ENCODE measurements at regions not wholly inside any gene's neighbourhood (a gene's known extent, or its start where the extent isn't known, plus 50 kb on each side); places are given as distances from the start of the nearest gene placed in this dataset.

DNA sequence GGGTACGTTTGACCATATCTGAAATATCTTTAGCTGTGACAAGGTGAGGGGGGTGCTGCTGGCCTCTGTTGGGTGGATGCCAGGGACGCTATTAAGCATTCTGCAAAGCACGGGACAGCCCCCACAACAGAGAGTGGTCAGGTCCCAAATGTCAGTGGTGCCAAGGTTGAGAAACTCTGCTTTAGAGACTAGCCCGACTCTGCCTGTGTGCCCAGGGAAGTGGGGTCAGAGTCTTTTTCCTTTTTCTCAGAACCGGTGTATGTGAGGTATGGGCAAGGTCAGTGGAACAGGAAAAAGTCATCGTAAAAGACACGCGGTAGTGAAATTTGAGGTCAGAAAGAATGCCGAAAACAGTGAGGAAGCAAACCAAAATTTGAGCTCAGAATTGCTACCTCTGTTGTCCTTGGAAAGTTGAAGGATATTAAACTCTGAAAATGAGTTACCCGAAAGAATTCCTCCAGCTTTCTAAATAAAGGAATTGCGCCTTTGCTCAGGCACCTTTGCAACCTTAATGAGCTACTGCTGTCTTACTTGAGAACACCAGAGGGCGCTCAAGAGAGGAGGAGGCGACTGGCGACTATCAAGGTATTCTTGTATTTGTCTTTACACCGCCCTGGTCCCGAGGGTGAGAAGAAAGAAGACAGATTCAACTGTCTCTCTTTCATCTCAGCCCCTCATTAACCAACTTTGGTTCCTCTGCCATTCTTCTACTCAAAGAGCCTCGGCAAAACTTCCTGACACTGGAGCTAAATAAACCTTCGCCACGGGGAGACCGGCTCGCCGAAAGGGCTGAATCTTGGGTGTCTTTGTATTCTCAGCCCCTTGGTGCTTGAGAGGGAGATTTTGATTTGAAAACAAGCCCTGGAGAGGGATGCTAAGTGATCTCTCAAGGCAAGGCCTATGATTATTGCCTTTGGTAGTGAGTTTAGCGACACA lies 85.4 kb upstream of the OLIG2 start:
- Histone ChIP-seq H3K27ac (ENCODE audit: low read length) (no peak overlapping the region), H3K27me3 (ENCODE audit: low read depth, low read length) (no peaks in the 10 kb centered on the region), H3K9me3 (ENCODE audit: control insufficient read depth in 1 of 2, low read length in 2 of 2) (no peaks in the 10 kb centered on the region), H3K4me3 (ENCODE audit: low read depth in 1 of 2, low read length in 2 of 2) (no peak overlapping the region), H3K36me3 (ENCODE audit: control insufficient read depth in 1 of 2, insufficient read depth in 2 of 2, low read length in 2 of 2) (no peaks in the 10 kb centered on the region), H3K4me1 (ENCODE audit: control insufficient read depth in 1 of 2, insufficient read depth in 2 of 2, low read length in 2 of 2) (no peaks in the 10 kb centered on the region)

DNA sequence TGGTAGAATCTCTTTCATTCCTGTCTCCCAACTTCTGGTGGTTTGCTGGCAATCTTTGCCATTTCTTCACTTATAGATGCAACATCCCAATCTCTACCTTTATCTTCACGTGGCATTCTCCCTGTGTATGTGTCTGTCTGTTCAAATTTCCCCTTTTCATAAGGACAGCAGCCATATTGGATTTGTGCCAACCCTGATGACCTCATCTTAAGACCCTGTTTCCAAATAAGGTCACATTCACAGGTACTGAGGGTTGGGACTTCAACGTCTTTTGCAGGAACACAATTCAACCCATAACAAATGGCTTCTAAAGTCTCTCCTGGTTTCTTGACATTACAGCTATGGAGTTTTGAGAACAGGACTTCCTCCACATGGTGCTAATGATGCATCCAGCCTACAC lies 84.5 kb upstream of the OLIG2 start:
- Histone ChIP-seq H3K4me1 (ENCODE audit: control insufficient read depth in 1 of 2, insufficient read depth in 2 of 2, low read length in 2 of 2) (no peaks in the 10 kb centered on the region), H3K4me3 (ENCODE audit: low read depth in 1 of 2, low read length in 2 of 2) (no peak overlapping the region), H3K27ac (ENCODE audit: low read length) (no peak overlapping the region), H3K36me3 (ENCODE audit: control insufficient read depth in 1 of 2, insufficient read depth in 2 of 2, low read length in 2 of 2) (no peaks in the 10 kb centered on the region), H3K27me3 (ENCODE audit: low read depth, low read length) (no peaks in the 10 kb centered on the region), H3K9me3 (ENCODE audit: control insufficient read depth in 1 of 2, low read length in 2 of 2) (no peaks in the 10 kb centered on the region)

- H3K27ac ChIP-seq (ENCODE audit: low read length), result no peak overlapping the region
- H3K9me3 ChIP-seq (ENCODE audit: control insufficient read depth in 1 of 2, low read length in 2 of 2), result no peaks in the 10 kb centered on the region
- H3K36me3 ChIP-seq (ENCODE audit: control insufficient read depth in 1 of 2, insufficient read depth in 2 of 2, low read length in 2 of 2), result no peaks in the 10 kb centered on the region
- no peaks in the 10 kb centered on the region for H3K27me3 ChIP-seq (ENCODE audit: low read depth, low read length)
- no peak overlapping the region for H3K4me3 ChIP-seq (ENCODE audit: low read depth in 1 of 2, low read length in 2 of 2)
- H3K4me1 ChIP-seq (ENCODE audit: control insufficient read depth in 1 of 2, insufficient read depth in 2 of 2, low read length in 2 of 2), result no peaks in the 10 kb centered on the region
Measured at GRCh38 chr21:32946654-32947053, 79.1 kb upstream of the OLIG2 start.

GRCh38 chr21:32947736-32948135 lies 78.0 kb upstream of the OLIG2 start:
- Histone ChIP-seq H3K27ac (ENCODE audit: low read length) (no peak overlapping the region), H3K27me3 (ENCODE audit: low read depth, low read length) (no peaks in the 10 kb centered on the region), H3K4me3 (ENCODE audit: low read depth in 1 of 2, low read length in 2 of 2) (no peak overlapping the region), H3K9me3 (ENCODE audit: control insufficient read depth in 1 of 2, low read length in 2 of 2) (no peaks in the 10 kb centered on the region), H3K4me1 (ENCODE audit: control insufficient read depth in 1 of 2, insufficient read depth in 2 of 2, low read length in 2 of 2) (no peaks in the 10 kb centered on the region), H3K36me3 (ENCODE audit: control insufficient read depth in 1 of 2, insufficient read depth in 2 of 2, low read length in 2 of 2) (no peaks in the 10 kb centered on the region)

DNA sequence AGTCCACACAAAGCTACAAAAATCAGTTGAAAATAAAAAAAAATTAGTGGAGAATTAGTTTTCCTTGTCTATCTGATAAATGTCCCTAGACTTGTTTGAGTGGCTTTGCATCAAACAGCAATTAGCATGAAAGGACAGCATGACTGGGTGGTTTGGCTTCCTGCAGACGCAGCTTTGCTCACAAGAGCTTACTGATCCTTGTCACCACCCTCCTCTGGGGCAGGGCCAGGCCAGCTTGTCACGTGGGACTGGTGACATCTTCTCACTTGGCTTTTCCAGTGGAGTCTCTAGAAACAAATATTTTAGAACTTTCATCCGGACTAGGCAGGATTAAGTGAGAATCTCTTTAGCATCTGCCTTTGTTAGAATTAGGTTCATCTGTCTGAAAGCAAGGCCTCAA lies 76.0 kb upstream of the OLIG2 start:
- Histone ChIP-seq H3K9me3 (ENCODE audit: control insufficient read depth in 1 of 2, low read length in 2 of 2) (no peaks in the 10 kb centered on the region), H3K27ac (ENCODE audit: low read length) (no peak overlapping the region), H3K36me3 (ENCODE audit: control insufficient read depth in 1 of 2, insufficient read depth in 2 of 2, low read length in 2 of 2) (no peaks in the 10 kb centered on the region), H3K4me1 (ENCODE audit: control insufficient read depth in 1 of 2, insufficient read depth in 2 of 2, low read length in 2 of 2) (no peaks in the 10 kb centered on the region), H3K27me3 (ENCODE audit: low read depth, low read length) (peaks cover 4% of the 10 kb centered on the region), H3K4me3 (ENCODE audit: low read depth in 1 of 2, low read length in 2 of 2) (no peak overlapping the region)

DNA sequence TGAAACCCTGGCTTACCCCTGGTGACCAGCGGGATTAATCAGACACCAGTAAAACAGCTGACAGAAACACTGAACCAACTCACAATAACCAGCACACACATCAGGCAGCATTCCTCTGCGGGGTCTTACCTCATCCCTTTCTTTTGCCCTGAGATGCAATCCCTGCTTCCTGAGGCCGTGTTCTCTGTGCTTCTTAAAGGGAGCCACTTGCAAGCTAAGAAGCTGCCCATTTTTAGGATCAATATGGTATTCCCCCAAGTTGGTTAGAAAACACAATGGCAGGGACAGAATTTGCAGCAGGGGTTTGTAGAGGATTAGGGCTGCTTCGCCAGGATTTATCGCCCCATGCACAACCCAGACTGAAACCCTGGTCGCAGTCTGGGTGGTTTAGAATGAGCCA lies 74.7 kb upstream of the OLIG2 start:
- no peak overlapping the region for H3K4me3 ChIP-seq (ENCODE audit: low read depth in 1 of 2, low read length in 2 of 2)
- H3K27me3 ChIP-seq (ENCODE audit: low read depth, low read length), result peaks cover 4% of the 10 kb centered on the region
- no peaks in the 10 kb centered on the region for H3K4me1 ChIP-seq (ENCODE audit: control insufficient read depth in 1 of 2, insufficient read depth in 2 of 2, low read length in 2 of 2)
- no peaks in the 10 kb centered on the region for H3K36me3 ChIP-seq (ENCODE audit: control insufficient read depth in 1 of 2, insufficient read depth in 2 of 2, low read length in 2 of 2)
- H3K27ac ChIP-seq (ENCODE audit: low read length), result no peak overlapping the region
- no peaks in the 10 kb centered on the region for H3K9me3 ChIP-seq (ENCODE audit: control insufficient read depth in 1 of 2, low read length in 2 of 2)

DNA sequence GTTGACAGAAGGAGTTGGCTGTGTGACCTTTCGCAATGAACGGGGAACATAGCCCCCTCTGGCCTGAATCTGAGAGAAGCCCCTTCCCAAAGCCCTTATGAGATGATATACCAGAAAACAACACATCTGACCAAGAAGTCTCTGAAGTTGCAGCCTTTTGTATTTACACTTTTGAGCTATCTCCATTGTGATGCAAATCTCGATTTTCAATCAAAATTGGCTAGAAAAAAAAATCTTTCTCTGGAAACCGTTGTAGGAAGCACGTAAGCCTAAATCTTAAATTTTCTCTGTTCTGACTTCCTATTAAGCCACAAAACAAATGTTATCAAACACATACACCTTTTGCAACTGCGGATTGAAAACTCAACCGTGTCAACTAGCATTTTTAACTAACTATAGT lies 71.4 kb upstream of the OLIG2 start:
- Histone ChIP-seq H3K9me3 (ENCODE audit: control insufficient read depth in 1 of 2, low read length in 2 of 2) (no peaks in the 10 kb centered on the region), H3K27me3 (ENCODE audit: low read depth, low read length) (peaks cover 17% of the 10 kb centered on the region), H3K4me1 (ENCODE audit: control insufficient read depth in 1 of 2, insufficient read depth in 2 of 2, low read length in 2 of 2) (no peaks in the 10 kb centered on the region), H3K36me3 (ENCODE audit: control insufficient read depth in 1 of 2, insufficient read depth in 2 of 2, low read length in 2 of 2) (no peaks in the 10 kb centered on the region), H3K4me3 (ENCODE audit: low read depth in 1 of 2, low read length in 2 of 2) (no peak overlapping the region), H3K27ac (ENCODE audit: low read length) (no peak overlapping the region)

DNA sequence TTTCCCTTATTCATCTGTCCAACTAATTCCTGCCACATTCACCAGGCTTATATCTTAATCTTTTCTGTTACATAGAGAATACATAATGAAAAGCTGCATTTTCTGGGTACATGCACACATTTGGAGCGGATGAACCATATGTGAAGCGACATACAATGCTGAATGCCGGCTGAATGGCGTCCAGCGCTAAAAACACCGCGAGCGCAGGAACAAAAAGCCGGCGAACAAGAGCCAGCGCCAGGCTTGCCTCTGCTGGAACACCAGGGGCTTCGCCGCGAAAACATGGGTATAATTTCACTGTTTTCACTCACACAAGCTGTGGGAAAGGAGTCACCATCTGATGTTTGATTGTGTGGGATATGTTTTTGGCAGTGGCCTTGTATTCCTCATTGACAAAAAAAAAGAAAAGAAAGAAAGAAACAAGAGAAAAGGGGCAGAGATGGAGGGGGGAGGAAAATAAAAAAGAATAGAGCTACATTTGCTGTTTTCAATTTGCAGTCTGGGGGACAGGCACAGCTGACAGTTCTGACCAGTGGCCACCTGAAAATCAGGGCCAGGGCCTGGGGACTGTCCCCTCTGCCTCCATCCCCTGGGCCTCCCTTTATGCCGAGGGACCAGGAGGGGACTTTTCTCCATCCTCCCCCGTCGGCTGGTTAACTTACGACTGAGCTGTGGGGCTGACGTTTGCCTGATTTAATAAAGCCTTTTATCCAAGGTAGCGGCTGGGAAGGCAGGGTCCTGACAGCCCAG lies 70.2 kb upstream of the OLIG2 start:
- Histone ChIP-seq H3K27ac (ENCODE audit: low read length) (no peak overlapping the region), H3K36me3 (ENCODE audit: control insufficient read depth in 1 of 2, insufficient read depth in 2 of 2, low read length in 2 of 2) (no peaks in the 10 kb centered on the region), H3K9me3 (ENCODE audit: control insufficient read depth in 1 of 2, low read length in 2 of 2) (no peaks in the 10 kb centered on the region), H3K27me3 (ENCODE audit: low read depth, low read length) (peaks cover 21% of the 10 kb centered on the region), H3K4me1 (ENCODE audit: control insufficient read depth in 1 of 2, insufficient read depth in 2 of 2, low read length in 2 of 2) (no peaks in the 10 kb centered on the region), H3K4me3 (ENCODE audit: low read depth in 1 of 2, low read length in 2 of 2) (no peak overlapping the region)

GRCh38 chr21:32956061-32956656 lies 69.6 kb upstream of the OLIG2 start:
- no peaks in the 10 kb centered on the region for H3K4me1 ChIP-seq (ENCODE audit: control insufficient read depth in 1 of 2, insufficient read depth in 2 of 2, low read length in 2 of 2)
- H3K4me3 ChIP-seq (ENCODE audit: low read depth in 1 of 2, low read length in 2 of 2), result no peak overlapping the region
- no peaks in the 10 kb centered on the region for H3K9me3 ChIP-seq (ENCODE audit: control insufficient read depth in 1 of 2, low read length in 2 of 2)
- H3K27ac ChIP-seq (ENCODE audit: low read length), result no peak overlapping the region
- H3K36me3 ChIP-seq (ENCODE audit: control insufficient read depth in 1 of 2, insufficient read depth in 2 of 2, low read length in 2 of 2), result no peaks in the 10 kb centered on the region
- peaks cover 23% of the 10 kb centered on the region for H3K27me3 ChIP-seq (ENCODE audit: low read depth, low read length)

DNA sequence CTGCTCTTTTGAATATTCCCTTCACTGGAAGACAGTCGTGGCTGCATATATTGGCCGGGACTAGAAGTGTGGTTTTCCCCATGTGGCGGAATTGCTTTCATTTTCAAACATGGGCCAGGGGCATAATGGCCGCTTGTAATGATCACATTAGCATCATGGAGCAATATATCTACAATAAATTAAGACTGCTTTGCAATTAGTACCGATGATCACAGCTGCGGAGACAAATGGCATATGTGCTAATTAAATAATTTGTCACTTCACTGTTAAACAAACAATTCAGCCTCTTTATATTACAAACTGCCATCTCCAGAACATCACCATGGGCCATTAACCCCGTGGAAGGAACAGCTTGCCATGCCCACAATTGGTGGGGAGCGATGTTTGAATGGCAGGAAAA lies 68.2 kb upstream of the OLIG2 start:
- Histone ChIP-seq H3K27ac (ENCODE audit: low read length) (no peak overlapping the region), H3K4me3 (ENCODE audit: low read depth in 1 of 2, low read length in 2 of 2) (no peak overlapping the region), H3K27me3 (ENCODE audit: low read depth, low read length) (peaks cover 26% of the 10 kb centered on the region), H3K4me1 (ENCODE audit: control insufficient read depth in 1 of 2, insufficient read depth in 2 of 2, low read length in 2 of 2) (no peaks in the 10 kb centered on the region), H3K36me3 (ENCODE audit: control insufficient read depth in 1 of 2, insufficient read depth in 2 of 2, low read length in 2 of 2) (no peaks in the 10 kb centered on the region), H3K9me3 (ENCODE audit: control insufficient read depth in 1 of 2, low read length in 2 of 2) (peaks cover 0 to 3% of the 10 kb centered on the region in 2 donors)

DNA sequence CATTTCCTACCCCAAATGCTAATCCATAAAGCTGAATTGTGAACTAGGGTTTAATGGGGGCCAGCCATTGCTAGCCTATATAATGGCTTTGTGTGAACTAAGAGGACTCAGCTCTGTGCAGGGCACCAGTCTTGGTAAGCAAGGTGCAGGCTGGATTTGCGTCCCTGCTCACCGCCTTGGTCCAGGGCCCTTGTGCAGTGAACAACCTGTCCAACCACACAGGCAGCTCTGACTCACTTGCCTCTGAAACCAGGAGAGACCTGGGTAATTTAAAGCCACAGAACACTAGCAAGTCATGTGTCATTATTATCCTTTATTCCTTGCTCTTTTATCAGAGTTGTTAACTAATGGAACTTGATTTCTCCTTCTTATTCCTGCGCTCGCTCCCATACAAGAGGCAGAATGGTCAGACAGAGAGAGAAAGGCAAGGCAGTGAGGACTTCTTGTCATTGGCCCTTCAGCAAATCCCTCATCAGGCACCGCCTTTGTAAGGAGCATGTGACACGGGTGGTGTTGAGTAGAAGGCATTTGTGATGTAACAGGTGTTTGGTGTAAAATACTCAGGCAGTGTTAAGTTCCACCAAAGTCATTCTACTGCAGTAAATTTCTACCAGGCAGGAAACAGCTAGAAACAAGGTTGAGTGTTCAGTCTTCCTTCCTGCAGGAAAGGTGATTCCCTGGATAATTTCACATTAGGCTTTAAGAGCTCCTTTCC lies 67.3 kb upstream of the OLIG2 start:
- Histone ChIP-seq H3K9me3 (ENCODE audit: control insufficient read depth in 1 of 2, low read length in 2 of 2) (peaks cover 0 to 3% of the 10 kb centered on the region in 2 donors), H3K27ac (ENCODE audit: low read length) (no peak overlapping the region), H3K4me3 (ENCODE audit: low read depth in 1 of 2, low read length in 2 of 2) (no peak overlapping the region), H3K27me3 (ENCODE audit: low read depth, low read length) (peaks cover 26% of the 10 kb centered on the region), H3K4me1 (ENCODE audit: control insufficient read depth in 1 of 2, insufficient read depth in 2 of 2, low read length in 2 of 2) (no peaks in the 10 kb centered on the region), H3K36me3 (ENCODE audit: control insufficient read depth in 1 of 2, insufficient read depth in 2 of 2, low read length in 2 of 2) (no peaks in the 10 kb centered on the region)
